IMR-90 (cell line): ENCODE measurements at regions not wholly inside any gene's neighbourhood (a gene's known extent, or its start where the extent isn't known, plus 50 kb on each side); places are given as distances from the start of the nearest gene placed in this dataset.

Source experiments
- CEBPB ChIP-seq: IDR thresholded peaks from 2 replicates; pipeline ENCODE4 v1.6.1; 2012; ENCODE audit warnings: low read depth, low read length, improper control_type of control experiment
- CTCF ChIP-seq: conservative IDR thresholded peaks from 2 replicates; pipeline ENCODE4 v1.5.1; 2012; ENCODE audit warnings: mild to moderate bottlenecking, low read depth, low read length, improper control_type of control experiment
- MAFK ChIP-seq: IDR thresholded peaks from 2 replicates; pipeline ENCODE4 v1.6.1; 2012; ENCODE audit warnings: low read depth, low read length, improper control_type of control experiment
- MAZ ChIP-seq: IDR thresholded peaks from 2 replicates; pipeline ENCODE4 v1.6.1; 2012; ENCODE audit warnings: low read depth, mild to moderate bottlenecking, low read length, improper control_type of control experiment, moderate library complexity, borderline replicate concordance
- NFE2L2 ChIP-seq: fragments of 150-350 bp; IDR thresholded peaks from 2 replicates; pipeline ENCODE4 v1.6.1; 2016; ENCODE audit warnings: low read depth, mild to moderate bottlenecking, low read length
- POLR2A ChIP-seq: IDR thresholded peaks from 2 replicates; pipeline ENCODE4 v1.6.1; 2012; ENCODE audit warnings: mild to moderate bottlenecking, low read depth, low read length
- RAD21 ChIP-seq: IDR thresholded peaks from 2 replicates; pipeline ENCODE4 v1.6.1; 2012; ENCODE audit warnings: low read length, improper control_type of control experiment
- RCOR1 ChIP-seq: IDR thresholded peaks from 2 replicates; pipeline ENCODE4 v1.6.1; 2012; ENCODE audit warnings: mild to moderate bottlenecking, low read length, improper control_type of control experiment; ENCODE audit not compliant: insufficient replicate concordance
- RFX5 ChIP-seq: IDR thresholded peaks from 2 replicates; pipeline ENCODE4 v1.8.0; 2012; ENCODE audit warnings: low read depth, mild to moderate bottlenecking, low read length, moderate library complexity
- SMC3 ChIP-seq: fragments of 150-350 bp; IDR thresholded peaks from 2 replicates; pipeline ENCODE4 v1.6.1; 2016; ENCODE audit warnings: low read depth, mild to moderate bottlenecking, antibody characterized with exemption, low read length, moderate library complexity
- USF2 ChIP-seq: fragments of 150-350 bp; IDR thresholded peaks from 2 replicates; pipeline ENCODE4 v1.6.1; 2017; ENCODE audit warnings: mild to moderate bottlenecking, antibody characterized with exemption, low read length, low read depth

- no peak for TF ChIP-seq USF2
- TF ChIP-seq CEBPB = no peak
- TF ChIP-seq CTCF = no peak
- TF ChIP-seq POLR2A = no peak
- no peak for TF ChIP-seq RAD21
- TF ChIP-seq RFX5 = no peak
- no peak for TF ChIP-seq MAZ
- TF ChIP-seq NFE2L2 = no peak
- TF ChIP-seq RCOR1 = no peak
- no peak for TF ChIP-seq MAFK
- TF ChIP-seq SMC3 = no peak
These were observed 831.1 kb upstream of the NCAM2 start for GRCh38 chr21:20167059-20167458.
